ENCODE measurements at regions not wholly inside any gene's neighbourhood (a gene's known extent, or its start where the extent isn't known, plus 50 kb on each side); places are given as distances from the start of the nearest gene placed in this dataset.

DNA sequence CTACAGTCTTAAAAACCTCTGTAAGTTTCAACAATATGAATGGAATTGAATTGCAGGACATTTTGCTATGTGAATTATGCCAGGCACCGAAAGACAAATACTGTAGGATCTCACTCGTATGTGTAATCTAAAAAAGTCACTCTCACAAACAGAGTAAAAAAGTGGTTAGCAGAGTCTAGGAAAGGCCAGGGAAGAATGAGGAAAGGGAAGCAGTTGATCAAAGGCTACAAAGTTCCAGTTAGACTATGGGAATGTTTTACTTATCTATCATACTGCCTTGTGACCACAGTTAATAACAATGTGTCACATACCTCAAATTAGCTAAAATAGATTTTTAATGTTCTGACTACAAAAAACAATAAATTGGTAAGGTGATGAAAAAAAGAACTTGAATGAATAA lies 565.4 kb upstream of the BRINP3 start:
- TF ChIP-seq, protein P1, sequence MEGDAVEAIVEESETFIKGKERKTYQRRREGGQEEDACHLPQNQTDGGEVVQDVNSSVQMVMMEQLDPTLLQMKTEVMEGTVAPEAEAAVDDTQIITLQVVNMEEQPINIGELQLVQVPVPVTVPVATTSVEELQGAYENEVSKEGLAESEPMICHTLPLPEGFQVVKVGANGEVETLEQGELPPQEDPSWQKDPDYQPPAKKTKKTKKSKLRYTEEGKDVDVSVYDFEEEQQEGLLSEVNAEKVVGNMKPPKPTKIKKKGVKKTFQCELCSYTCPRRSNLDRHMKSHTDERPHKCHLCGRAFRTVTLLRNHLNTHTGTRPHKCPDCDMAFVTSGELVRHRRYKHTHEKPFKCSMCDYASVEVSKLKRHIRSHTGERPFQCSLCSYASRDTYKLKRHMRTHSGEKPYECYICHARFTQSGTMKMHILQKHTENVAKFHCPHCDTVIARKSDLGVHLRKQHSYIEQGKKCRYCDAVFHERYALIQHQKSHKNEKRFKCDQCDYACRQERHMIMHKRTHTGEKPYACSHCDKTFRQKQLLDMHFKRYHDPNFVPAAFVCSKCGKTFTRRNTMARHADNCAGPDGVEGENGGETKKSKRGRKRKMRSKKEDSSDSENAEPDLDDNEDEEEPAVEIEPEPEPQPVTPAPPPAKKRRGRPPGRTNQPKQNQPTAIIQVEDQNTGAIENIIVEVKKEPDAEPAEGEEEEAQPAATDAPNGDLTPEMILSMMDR (IDR thresholded peaks at IDR 0.05): no peak
- no peak for TF ChIP-seq EZH2 (IDR thresholded peaks at IDR 0.05)
- TF ChIP-seq EZH2phosphoT487 (IDR thresholded peaks at IDR 0.05): no peak
